ENCODE measurements at regions not wholly inside any gene's neighbourhood (a gene's known extent, or its start where the extent isn't known, plus 50 kb on each side); places are given as distances from the start of the nearest gene placed in this dataset.

DNA sequence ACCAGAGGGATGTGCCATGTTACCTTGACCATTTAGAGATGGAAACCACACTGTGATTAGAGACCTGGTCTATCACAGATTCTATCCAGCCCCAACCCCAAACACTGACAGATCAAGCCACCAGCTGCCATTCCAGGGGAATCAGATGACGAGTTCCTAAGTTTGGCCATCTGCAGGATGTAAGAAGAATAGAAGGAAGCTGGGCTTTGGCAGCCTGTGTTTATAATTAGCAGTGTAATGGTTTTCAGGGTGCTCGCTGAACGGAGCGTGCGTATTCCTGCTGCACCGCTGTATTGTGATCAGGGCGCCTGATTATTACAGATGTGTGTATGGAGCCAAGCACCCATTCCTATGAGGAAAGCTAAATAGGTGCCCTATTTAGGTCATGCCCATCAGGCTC, 138.1 kb downstream of the LRRC30 start:
- TF ChIP-seq, protein P1, sequence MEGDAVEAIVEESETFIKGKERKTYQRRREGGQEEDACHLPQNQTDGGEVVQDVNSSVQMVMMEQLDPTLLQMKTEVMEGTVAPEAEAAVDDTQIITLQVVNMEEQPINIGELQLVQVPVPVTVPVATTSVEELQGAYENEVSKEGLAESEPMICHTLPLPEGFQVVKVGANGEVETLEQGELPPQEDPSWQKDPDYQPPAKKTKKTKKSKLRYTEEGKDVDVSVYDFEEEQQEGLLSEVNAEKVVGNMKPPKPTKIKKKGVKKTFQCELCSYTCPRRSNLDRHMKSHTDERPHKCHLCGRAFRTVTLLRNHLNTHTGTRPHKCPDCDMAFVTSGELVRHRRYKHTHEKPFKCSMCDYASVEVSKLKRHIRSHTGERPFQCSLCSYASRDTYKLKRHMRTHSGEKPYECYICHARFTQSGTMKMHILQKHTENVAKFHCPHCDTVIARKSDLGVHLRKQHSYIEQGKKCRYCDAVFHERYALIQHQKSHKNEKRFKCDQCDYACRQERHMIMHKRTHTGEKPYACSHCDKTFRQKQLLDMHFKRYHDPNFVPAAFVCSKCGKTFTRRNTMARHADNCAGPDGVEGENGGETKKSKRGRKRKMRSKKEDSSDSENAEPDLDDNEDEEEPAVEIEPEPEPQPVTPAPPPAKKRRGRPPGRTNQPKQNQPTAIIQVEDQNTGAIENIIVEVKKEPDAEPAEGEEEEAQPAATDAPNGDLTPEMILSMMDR (tag by site-specific recombination; IDR thresholded peaks at IDR 0.05), result no peak
- TF ChIP-seq ZNF610 (tag by site-specific recombination; IDR thresholded peaks at IDR 0.05; ENCODE audit: borderline replicate concordance) (no peak), SALL2 (tag by site-specific recombination; IDR thresholded peaks at IDR 0.05; ENCODE audit: borderline replicate concordance) (no peak), WT1 (tag by site-specific recombination; IDR thresholded peaks at IDR 0.05) (no peak), KLF16 (tag by site-specific recombination; IDR thresholded peaks at IDR 0.05) (no peak)

All from HEK293 (cell line).